ENCODE measurements at regions not wholly inside any gene's neighbourhood (a gene's known extent, or its start where the extent isn't known, plus 50 kb on each side); places are given as distances from the start of the nearest gene placed in this dataset.
"Not testable (repeated sequence)": the region's sequence is repeated elsewhere in the genome, so short reads cannot be mapped to it uniquely, and the experiment has no call there.

GRCh38 chr2:105537920-105538319 is 139.1 kb upstream of the FHL2 start:
- DNase-seq (ENCODE audit: insufficient read length, low spot score) (no peak), FAIRE-seq (no peak)
- TF ChIP-seq POU2F2 (IDR thresholded peaks at IDR 0.05; ENCODE audit: low read depth, low read length) (no peak), TAF1 (IDR thresholded peaks at IDR 0.05; ENCODE audit: low read depth, low read length) (no peak), SPI1 (IDR thresholded peaks at IDR 0.05; ENCODE audit: low read depth, low read length) (no peak), PAX5 (IDR thresholded peaks at IDR 0.05; ENCODE audit: insufficient read depth, low read length, severe bottlenecking) (no peak), POLR2A (IDR thresholded peaks at IDR 0.05; ENCODE audit: low read depth, low read length) (no peak), POLR2AphosphoS5 (IDR thresholded peaks at IDR 0.05; ENCODE audit: low read depth, low read length) (no peak)

DNA sequence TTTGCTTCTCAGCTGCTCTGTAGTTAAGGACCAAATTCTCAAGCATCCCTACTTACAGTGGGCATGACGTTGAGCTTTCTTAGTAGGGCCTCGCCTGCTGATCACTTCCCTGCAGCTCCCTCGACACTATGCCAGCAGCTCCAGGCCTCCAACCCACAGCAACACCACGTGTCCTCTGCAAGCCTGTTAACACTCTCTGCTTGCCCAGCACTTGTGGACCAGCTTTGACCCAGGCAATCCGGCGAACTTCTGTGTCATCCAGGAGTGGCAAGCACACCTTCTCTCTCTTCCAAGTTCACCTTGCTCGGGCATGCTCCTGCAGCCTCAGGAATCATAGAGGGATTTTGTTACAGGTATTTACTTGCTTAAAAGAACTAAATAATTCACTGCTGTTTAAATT is 138.6 kb upstream of the FHL2 start:
- FAIRE-seq: no peak
- DNase-seq (ENCODE audit: insufficient read length, low spot score): no peak
- no peak for TF ChIP-seq POLR2A (IDR thresholded peaks at IDR 0.05; ENCODE audit: low read depth, low read length)
- no peak for TF ChIP-seq TAF1 (IDR thresholded peaks at IDR 0.05; ENCODE audit: low read depth, low read length)
- TF ChIP-seq PAX5 (IDR thresholded peaks at IDR 0.05; ENCODE audit: insufficient read depth, low read length, severe bottlenecking): no peak
- TF ChIP-seq POU2F2 (IDR thresholded peaks at IDR 0.05; ENCODE audit: low read depth, low read length): no peak
- TF ChIP-seq SPI1 (IDR thresholded peaks at IDR 0.05; ENCODE audit: low read depth, low read length): no peak
- TF ChIP-seq POLR2AphosphoS5 (IDR thresholded peaks at IDR 0.05; ENCODE audit: low read depth, low read length): no peak

GRCh38 chr2:105536175-105536574 is 137.3 kb upstream of the FHL2 start:
- no peak for DNase-seq (ENCODE audit: insufficient read length, low spot score)
- TF ChIP-seq TAF1 (IDR thresholded peaks at IDR 0.05; ENCODE audit: low read depth, low read length) (no peak), POU2F2 (IDR thresholded peaks at IDR 0.05; ENCODE audit: low read depth, low read length) (no peak), SPI1 (IDR thresholded peaks at IDR 0.05; ENCODE audit: low read depth, low read length) (no peak)

GRCh38 chr2:105529258-105529657 is 130.4 kb upstream of the FHL2 start:
- not testable (repeated sequence) for DNase-seq (ENCODE audit: insufficient read length, low spot score)

More at GRCh38 chr2:105536175-105536574, 137.3 kb upstream of the FHL2 start:
- FAIRE-seq: no peak

DNA sequence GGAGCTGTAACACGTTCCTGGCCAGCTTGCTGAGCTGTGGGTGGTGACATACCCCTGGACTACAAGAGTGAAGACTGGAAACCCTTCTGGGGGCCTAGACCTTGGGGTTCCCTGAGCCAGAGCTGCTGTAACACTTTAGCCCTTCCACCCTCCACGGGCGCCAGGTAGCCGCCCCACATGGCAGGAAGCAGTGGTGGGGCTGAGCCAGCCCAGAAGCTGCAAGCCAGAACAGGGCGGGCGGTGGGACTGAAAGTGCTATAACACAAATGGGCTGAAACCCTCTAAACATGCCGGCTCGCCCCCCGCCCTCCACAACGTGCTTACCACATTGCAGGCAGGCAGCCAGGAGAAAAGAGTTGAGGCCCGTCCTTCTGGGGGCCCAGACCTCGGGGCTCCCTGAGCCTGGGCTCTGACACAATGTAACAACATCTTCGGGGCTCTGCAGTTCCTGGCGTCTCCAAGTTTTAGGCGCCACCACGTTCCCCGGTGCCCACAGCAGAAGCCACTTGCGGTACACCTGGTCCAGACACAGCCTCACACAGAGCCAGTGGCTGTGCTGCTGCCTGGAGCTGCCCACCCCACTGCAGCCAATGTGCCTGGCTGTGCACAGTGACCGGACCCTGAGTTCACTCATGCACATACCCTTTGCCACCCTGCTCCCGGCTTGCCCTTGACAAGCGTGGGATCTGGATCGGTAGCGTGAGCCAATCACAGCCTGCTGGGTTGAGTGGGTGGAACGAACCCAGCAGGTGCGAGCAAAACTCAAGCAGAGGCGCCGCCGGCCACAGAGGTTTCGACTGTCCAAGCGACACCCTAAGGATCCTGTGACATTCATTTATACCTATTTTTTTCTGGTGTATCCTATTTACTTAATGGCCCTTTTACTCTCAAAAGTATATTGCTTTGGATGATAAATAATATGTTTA is 127.4 kb upstream of the FHL2 start:
- FAIRE-seq (no peak), DNase-seq (ENCODE audit: insufficient read length, low spot score) (no peak)
- TF ChIP-seq POU2F2 (IDR thresholded peaks at IDR 0.05; ENCODE audit: low read depth, low read length) (no peak), TAF1 (IDR thresholded peaks at IDR 0.05; ENCODE audit: low read depth, low read length) (no peak), POLR2A (IDR thresholded peaks at IDR 0.05; ENCODE audit: low read depth, low read length) (no peak), SPI1 (IDR thresholded peaks at IDR 0.05; ENCODE audit: low read depth, low read length) (no peak), POLR2AphosphoS5 (IDR thresholded peaks at IDR 0.05; ENCODE audit: low read depth, low read length) (no peak), PAX5 (IDR thresholded peaks at IDR 0.05; ENCODE audit: insufficient read depth, low read length, severe bottlenecking) (no peak)

More at GRCh38 chr2:105529258-105529657, 130.4 kb upstream of the FHL2 start:
- not testable (repeated sequence) for FAIRE-seq

DNA sequence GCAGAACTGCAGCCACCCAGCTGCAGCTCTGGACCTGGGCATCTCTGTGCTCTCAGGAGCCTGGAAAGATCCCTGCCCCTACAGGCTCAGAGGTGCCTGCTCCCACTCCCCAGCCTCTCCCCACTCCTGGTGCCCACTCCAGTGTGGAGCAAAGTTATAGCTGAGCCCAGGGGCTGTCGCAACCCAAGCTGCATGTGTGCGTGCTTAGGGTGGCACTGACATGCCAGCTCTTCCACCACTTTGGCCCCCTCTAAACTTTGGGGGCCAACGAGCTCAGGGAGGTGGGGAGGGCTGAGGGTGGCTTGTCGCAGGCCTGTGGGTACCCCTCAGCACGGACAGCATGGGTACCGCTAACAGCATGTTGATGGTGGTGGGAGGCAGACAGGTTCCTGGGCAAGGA is 126.3 kb upstream of the FHL2 start:
- DNase-seq (ENCODE audit: insufficient read length, low spot score) (no peak), FAIRE-seq (no peak)
- TF ChIP-seq POU2F2 (IDR thresholded peaks at IDR 0.05; ENCODE audit: low read depth, low read length): no peak
- no peak for TF ChIP-seq POLR2A (IDR thresholded peaks at IDR 0.05; ENCODE audit: low read depth, low read length)
- TF ChIP-seq PAX5 (IDR thresholded peaks at IDR 0.05; ENCODE audit: insufficient read depth, low read length, severe bottlenecking): no peak
- no peak for TF ChIP-seq SPI1 (IDR thresholded peaks at IDR 0.05; ENCODE audit: low read depth, low read length)
- TF ChIP-seq POLR2AphosphoS5 (IDR thresholded peaks at IDR 0.05; ENCODE audit: low read depth, low read length): no peak
- no peak for TF ChIP-seq TAF1 (IDR thresholded peaks at IDR 0.05; ENCODE audit: low read depth, low read length)

DNA sequence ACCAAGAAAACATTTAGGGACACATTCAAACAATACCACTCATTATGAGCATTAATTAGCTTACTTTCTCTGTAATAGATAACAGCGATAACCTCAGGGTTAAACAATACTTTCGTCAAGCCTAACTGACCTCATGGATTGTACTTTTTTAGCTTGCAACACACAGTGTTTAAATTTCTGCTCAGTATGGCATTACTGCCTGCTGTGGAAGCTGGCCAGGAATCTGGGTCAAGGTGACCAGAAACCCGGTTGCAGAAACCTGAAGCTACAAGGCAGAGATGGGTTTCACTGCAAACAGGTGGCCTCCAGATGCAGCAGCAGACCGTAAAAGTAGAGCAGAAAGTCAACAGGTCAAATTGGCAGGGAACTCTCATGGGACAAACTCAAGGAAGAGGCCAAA is 123.8 kb upstream of the FHL2 start:
- FAIRE-seq: no peak
- DNase-seq (ENCODE audit: insufficient read length, low spot score): no peak
- TF ChIP-seq POLR2A (IDR thresholded peaks at IDR 0.05; ENCODE audit: low read depth, low read length): no peak
- no peak for TF ChIP-seq SPI1 (IDR thresholded peaks at IDR 0.05; ENCODE audit: low read depth, low read length)
- no peak for TF ChIP-seq TAF1 (IDR thresholded peaks at IDR 0.05; ENCODE audit: low read depth, low read length)
- no peak for TF ChIP-seq POU2F2 (IDR thresholded peaks at IDR 0.05; ENCODE audit: low read depth, low read length)
- no peak for TF ChIP-seq PAX5 (IDR thresholded peaks at IDR 0.05; ENCODE audit: insufficient read depth, low read length, severe bottlenecking)
- no peak for TF ChIP-seq POLR2AphosphoS5 (IDR thresholded peaks at IDR 0.05; ENCODE audit: low read depth, low read length)

- TF ChIP-seq PAX5 (IDR thresholded peaks at IDR 0.05; ENCODE audit: insufficient read depth, low read length, severe bottlenecking) (no peak), POU2F2 (IDR thresholded peaks at IDR 0.05; ENCODE audit: low read depth, low read length) (no peak), TAF1 (IDR thresholded peaks at IDR 0.05; ENCODE audit: low read depth, low read length) (no peak), SPI1 (IDR thresholded peaks at IDR 0.05; ENCODE audit: low read depth, low read length) (no peak), POLR2A (IDR thresholded peaks at IDR 0.05; ENCODE audit: low read depth, low read length) (no peak)
- no peak for DNase-seq (ENCODE audit: insufficient read length, low spot score)
- FAIRE-seq: no peak
Observed at GRCh38 chr2:105521616-105522015, 122.8 kb upstream of the FHL2 start.

- FAIRE-seq (no peak), DNase-seq (ENCODE audit: insufficient read length, low spot score) (no peak)
- no peak for TF ChIP-seq TAF1 (IDR thresholded peaks at IDR 0.05; ENCODE audit: low read depth, low read length)
Observed at GRCh38 chr2:105521176-105521575, 122.3 kb upstream of the FHL2 start.

DNA sequence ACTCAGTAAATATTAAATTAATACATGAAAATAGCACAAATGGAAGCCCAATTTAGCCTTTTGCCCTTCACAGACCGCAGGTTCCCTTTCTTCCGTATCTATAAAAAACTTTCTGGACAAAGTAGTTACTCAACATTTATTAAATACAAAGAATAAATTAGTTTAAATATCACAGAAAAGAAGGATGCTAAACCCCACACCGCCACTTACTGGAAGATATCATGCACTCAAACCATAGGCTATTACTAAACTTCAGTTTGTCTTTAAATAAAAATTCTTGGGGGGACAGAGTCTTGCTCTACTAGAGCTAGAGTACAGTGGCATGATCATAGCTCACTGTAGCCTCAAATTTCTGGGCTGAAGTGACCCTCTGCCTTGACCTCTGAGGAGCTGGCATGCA is 120.7 kb upstream of the FHL2 start:
- no peak for DNase-seq (ENCODE audit: insufficient read length, low spot score)
- TF ChIP-seq TAF1 (IDR thresholded peaks at IDR 0.05; ENCODE audit: low read depth, low read length): no peak
- no peak for TF ChIP-seq POU2F2 (IDR thresholded peaks at IDR 0.05; ENCODE audit: low read depth, low read length)
- TF ChIP-seq POLR2AphosphoS5 (IDR thresholded peaks at IDR 0.05; ENCODE audit: low read depth, low read length): no peak
- TF ChIP-seq SPI1 (IDR thresholded peaks at IDR 0.05; ENCODE audit: low read depth, low read length): no peak
- TF ChIP-seq PAX5 (IDR thresholded peaks at IDR 0.05; ENCODE audit: insufficient read depth, low read length, severe bottlenecking): no peak
- no peak for TF ChIP-seq POLR2A (IDR thresholded peaks at IDR 0.05; ENCODE audit: low read depth, low read length)

More for the DNA sequence above, 120.7 kb upstream of the FHL2 start:
- FAIRE-seq: no peak
